ENCODE measurements at regions not wholly inside any gene's neighbourhood (a gene's known extent, or its start where the extent isn't known, plus 50 kb on each side); places are given as distances from the start of the nearest gene placed in this dataset.

DNA sequence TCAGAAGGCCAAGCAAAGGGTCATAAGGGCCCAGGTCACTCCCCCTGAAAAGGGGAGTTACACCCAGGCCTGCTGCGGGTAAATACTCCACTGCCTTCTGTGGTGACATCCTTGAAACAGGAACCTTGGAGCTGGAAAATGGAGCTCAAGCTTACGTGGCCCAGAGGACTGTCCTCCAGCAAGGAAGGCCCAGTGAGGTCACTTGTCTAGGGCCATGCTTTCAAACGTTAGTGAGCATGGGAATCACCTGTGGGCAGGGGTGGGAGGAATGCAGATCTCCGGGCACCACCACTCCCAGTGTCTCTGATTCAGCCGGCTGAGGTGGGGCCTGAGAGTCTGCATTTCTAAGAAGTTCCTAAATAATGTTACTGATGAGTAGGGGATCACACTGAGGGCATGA, 140.5 kb upstream of the CCND2 start:
- no peak overlapping the region for H4K91ac ChIP-seq (ENCODE audit: low read length)
- 83% methylated on average over 5 of the region's 5 CpGs for WGBS
- no peak overlapping the region for H3K9ac ChIP-seq (ENCODE audit: low read length)
- H3K4me2 ChIP-seq (ENCODE audit: low read length, poor library complexity, severe bottlenecking), result no peak overlapping the region
- peaks cover 0 to 26% of the 10 kb centered on the region in 2 experiments for H3K27me3 ChIP-seq (ENCODE audit: control insufficient read depth in 1 of 2, insufficient read depth in 1 of 2, low read length in 2 of 2)
- H3K14ac ChIP-seq (ENCODE audit: low read length in 2 of 2), result no peak overlapping the region
- no peak overlapping the region for H3K18ac ChIP-seq (ENCODE audit: low read depth in 1 of 2, low read length in 2 of 2)
- no peak overlapping the region for H3K23ac ChIP-seq (ENCODE audit: low read length in 2 of 2)
- no peak overlapping the region for H3K27ac ChIP-seq (ENCODE audit: low read length, poor library complexity, severe bottlenecking)
- H4K8ac ChIP-seq (ENCODE audit: low read length), result no peak overlapping the region
- no peak overlapping the region for H2AFZ ChIP-seq (ENCODE audit: low read depth, low read length)
- peaks cover 0 to 4% of the 10 kb centered on the region in 2 experiments for H3K36me3 ChIP-seq (ENCODE audit: control insufficient read depth in 1 of 2, insufficient read depth in 2 of 2, low read depth in 1 of 2, low read length in 2 of 2)
- DNase-seq, result no peak
- H3K4me3 ChIP-seq (ENCODE audit: insufficient read depth in 1 of 2, low read depth in 1 of 2, low read length in 2 of 2), result no peak overlapping the region
- H2BK12ac ChIP-seq (ENCODE audit: low read length in 2 of 2), result no peak overlapping the region
- H3K9me3 ChIP-seq (ENCODE audit: control insufficient read depth, low read length), result peaks cover 2% of the 10 kb centered on the region
- peaks cover 13% of the 10 kb centered on the region for H3K4me1 ChIP-seq (ENCODE audit: control insufficient read depth, insufficient read depth, low read depth, low read length)
- no peaks in the 10 kb centered on the region for H3K79me1 ChIP-seq (replicated peaks; ENCODE audit: low read length, poor library complexity, severe bottlenecking)
- no peak overlapping the region for H2BK15ac ChIP-seq (ENCODE audit: low read depth, poor library complexity, severe bottlenecking)
- H2BK120ac ChIP-seq (ENCODE audit: low read depth, low read length), result no peak overlapping the region
- no peak overlapping the region for H2BK5ac ChIP-seq (ENCODE audit: low read depth, low read length, poor library complexity, severe bottlenecking)
- no peak overlapping the region for H2AK5ac ChIP-seq (ENCODE audit: low read length, severe bottlenecking)
- no peak overlapping the region for H3K4ac ChIP-seq (ENCODE audit: low read depth in 1 of 2, low read length in 2 of 2)

DNA sequence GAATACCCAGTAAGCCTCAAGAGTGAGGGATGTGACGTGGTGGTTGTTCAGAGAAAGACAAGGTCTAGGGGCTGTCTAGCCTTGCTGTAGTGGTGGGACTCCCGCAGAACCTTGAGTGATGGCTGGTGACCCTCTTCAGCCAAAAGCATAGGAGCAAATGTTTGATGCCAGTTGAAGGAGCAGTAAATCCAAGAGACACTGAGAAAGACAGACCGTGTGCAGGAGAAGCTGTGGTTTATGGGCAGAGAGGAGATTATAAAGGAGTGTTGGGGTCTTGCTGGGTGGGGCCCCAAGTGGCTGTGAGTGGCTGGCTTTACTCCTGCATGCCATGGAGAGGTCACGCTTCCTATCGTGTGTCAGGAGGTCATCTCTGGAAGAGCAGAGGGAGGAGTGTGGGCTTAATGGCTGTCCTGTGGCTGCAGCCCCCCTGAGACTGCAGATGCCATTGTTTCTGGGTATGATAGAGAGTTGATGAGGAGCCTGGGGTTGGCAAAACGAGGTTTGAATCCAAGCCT, 152.0 kb upstream of the CCND2 start:
- H3K14ac ChIP-seq (ENCODE audit: low read length in 2 of 2), result no peak overlapping the region
- H3K23ac ChIP-seq (ENCODE audit: low read length in 2 of 2), result no peak overlapping the region
- H3K4ac ChIP-seq (ENCODE audit: low read depth in 1 of 2, low read length in 2 of 2), result no peak overlapping the region
- no peak overlapping the region for H3K4me2 ChIP-seq (ENCODE audit: low read length, poor library complexity, severe bottlenecking)
- no peaks in the 10 kb centered on the region for H3K9me3 ChIP-seq (ENCODE audit: control insufficient read depth, low read length)
- H3K79me1 ChIP-seq (replicated peaks; ENCODE audit: low read length, poor library complexity, severe bottlenecking), result no peaks in the 10 kb centered on the region
- H2BK12ac ChIP-seq (ENCODE audit: low read length in 2 of 2), result no peak overlapping the region
- peaks cover 4 to 47% of the 10 kb centered on the region in 2 experiments for H3K27me3 ChIP-seq (ENCODE audit: control insufficient read depth in 1 of 2, insufficient read depth in 1 of 2, low read length in 2 of 2)
- no peak overlapping the region for H2BK15ac ChIP-seq (ENCODE audit: low read depth, poor library complexity, severe bottlenecking)
- DNase-seq, result no peak
- no peak overlapping the region for H4K8ac ChIP-seq (ENCODE audit: low read length)
- H4K91ac ChIP-seq (ENCODE audit: low read length), result no peak overlapping the region
- peaks cover 20% of the 10 kb centered on the region for H3K4me1 ChIP-seq (ENCODE audit: control insufficient read depth, insufficient read depth, low read depth, low read length)
- H2AK5ac ChIP-seq (ENCODE audit: low read length, severe bottlenecking), result no peak overlapping the region
- WGBS, result 70% methylated on average over 6 of the region's 6 CpGs
- H3K9ac ChIP-seq (ENCODE audit: low read length), result no peak overlapping the region
- H3K27ac ChIP-seq (ENCODE audit: low read length, poor library complexity, severe bottlenecking), result no peak overlapping the region
- H3K4me3 ChIP-seq (ENCODE audit: insufficient read depth in 1 of 2, low read depth in 1 of 2, low read length in 2 of 2), result no peak overlapping the region
- no peaks in the 10 kb centered on the region for H3K36me3 ChIP-seq (ENCODE audit: control insufficient read depth in 1 of 2, insufficient read depth in 2 of 2, low read depth in 1 of 2, low read length in 2 of 2)
- no peak overlapping the region for H2BK5ac ChIP-seq (ENCODE audit: low read depth, low read length, poor library complexity, severe bottlenecking)
- H2BK120ac ChIP-seq (ENCODE audit: low read depth, low read length), result no peak overlapping the region
- H3K18ac ChIP-seq (ENCODE audit: low read depth in 1 of 2, low read length in 2 of 2), result no peak overlapping the region
- no peak overlapping the region for H2AFZ ChIP-seq (ENCODE audit: low read depth, low read length)

DNA sequence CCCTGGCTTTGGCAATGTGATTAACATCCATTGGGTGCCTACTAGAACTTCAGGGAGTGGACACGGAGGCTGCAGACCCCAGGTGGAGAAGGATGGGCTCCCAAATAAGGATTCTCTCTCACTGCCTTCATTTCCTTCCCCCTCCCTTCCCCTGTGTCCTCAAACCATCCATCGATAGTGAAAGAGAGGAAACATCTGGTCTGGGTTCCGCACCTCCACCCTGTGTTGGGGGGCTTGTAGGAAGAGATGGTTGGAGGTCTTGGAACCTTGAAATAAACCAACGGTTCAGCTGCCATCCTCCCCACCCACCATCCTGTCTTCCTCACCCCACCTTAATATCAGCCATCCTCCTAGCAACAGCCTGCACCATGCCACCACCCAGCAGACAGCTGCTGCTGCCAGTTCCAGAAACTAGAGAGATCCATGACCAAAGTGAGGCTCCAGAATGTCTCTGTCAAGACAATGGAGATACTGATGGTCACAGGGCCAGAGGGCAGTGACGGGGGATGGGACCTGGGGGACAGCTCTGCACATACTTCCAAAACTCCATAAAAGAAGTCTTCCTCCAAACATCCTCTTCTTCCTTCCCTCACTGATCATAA, 153.1 kb upstream of the CCND2 start:
- no peak for DNase-seq
- Histone ChIP-seq H2BK5ac (ENCODE audit: low read depth, low read length, poor library complexity, severe bottlenecking) (no peak overlapping the region), H3K4me2 (ENCODE audit: low read length, poor library complexity, severe bottlenecking) (no peak overlapping the region), H2BK15ac (ENCODE audit: low read depth, poor library complexity, severe bottlenecking) (no peak overlapping the region), H2BK12ac (ENCODE audit: low read length in 2 of 2) (no peak overlapping the region), H3K9me3 (ENCODE audit: control insufficient read depth, low read length) (no peaks in the 10 kb centered on the region), H3K36me3 (ENCODE audit: control insufficient read depth in 1 of 2, insufficient read depth in 2 of 2, low read depth in 1 of 2, low read length in 2 of 2) (no peaks in the 10 kb centered on the region), H3K9ac (ENCODE audit: low read length) (no peak overlapping the region), H4K91ac (ENCODE audit: low read length) (no peak overlapping the region), H3K18ac (ENCODE audit: low read depth in 1 of 2, low read length in 2 of 2) (no peak overlapping the region), H3K4me3 (ENCODE audit: insufficient read depth in 1 of 2, low read depth in 1 of 2, low read length in 2 of 2) (no peak overlapping the region), H2AK5ac (ENCODE audit: low read length, severe bottlenecking) (peak overlapping the region; percentile 24), H3K27me3 (ENCODE audit: control insufficient read depth in 1 of 2, insufficient read depth in 1 of 2, low read length in 2 of 2) (peaks cover 4 to 56% of the 10 kb centered on the region in 2 experiments), H3K23ac (ENCODE audit: low read length in 2 of 2) (no peak overlapping the region), H3K4ac (ENCODE audit: low read depth in 1 of 2, low read length in 2 of 2) (no peak overlapping the region), H3K27ac (ENCODE audit: low read length, poor library complexity, severe bottlenecking) (no peak overlapping the region), H2BK120ac (ENCODE audit: low read depth, low read length) (no peak overlapping the region), H3K79me1 (replicated peaks; ENCODE audit: low read length, poor library complexity, severe bottlenecking) (no peaks in the 10 kb centered on the region), H4K8ac (ENCODE audit: low read length) (no peak overlapping the region), H3K4me1 (ENCODE audit: control insufficient read depth, insufficient read depth, low read depth, low read length) (peaks cover 30% of the 10 kb centered on the region), H2AFZ (ENCODE audit: low read depth, low read length) (no peak overlapping the region), H3K14ac (ENCODE audit: low read length in 2 of 2) (no peak overlapping the region)
- WGBS, result 78% methylated on average over 3 of the region's 5 CpGs

- DNase-seq, result no peak
These were observed 154.3 kb upstream of the CCND2 start for GRCh38 chr12:4119157-4119761.

More at GRCh38 chr12:4119157-4119761, 154.3 kb upstream of the CCND2 start:
- WGBS, result 84% methylated on average over 6 of the region's 7 CpGs
- Histone ChIP-seq H3K27me3 (ENCODE audit: control insufficient read depth in 1 of 2, insufficient read depth in 1 of 2, low read length in 2 of 2) (peaks cover 4 to 62% of the 10 kb centered on the region in 2 experiments), H3K27ac (ENCODE audit: low read length, poor library complexity, severe bottlenecking) (no peak overlapping the region), H2AK5ac (ENCODE audit: low read length, severe bottlenecking) (no peak overlapping the region), H2BK120ac (ENCODE audit: low read depth, low read length) (no peak overlapping the region), H3K4me1 (ENCODE audit: control insufficient read depth, insufficient read depth, low read depth, low read length) (peaks cover 31% of the 10 kb centered on the region), H3K14ac (ENCODE audit: low read length in 2 of 2) (no peak overlapping the region), H3K36me3 (ENCODE audit: control insufficient read depth in 1 of 2, insufficient read depth in 2 of 2, low read depth in 1 of 2, low read length in 2 of 2) (no peaks in the 10 kb centered on the region), H2BK5ac (ENCODE audit: low read depth, low read length, poor library complexity, severe bottlenecking) (no peak overlapping the region), H2BK12ac (ENCODE audit: low read length in 2 of 2) (no peak overlapping the region), H3K79me1 (replicated peaks; ENCODE audit: low read length, poor library complexity, severe bottlenecking) (no peaks in the 10 kb centered on the region), H3K18ac (ENCODE audit: low read depth in 1 of 2, low read length in 2 of 2) (no peak overlapping the region), H3K4me3 (ENCODE audit: insufficient read depth in 1 of 2, low read depth in 1 of 2, low read length in 2 of 2) (no peak overlapping the region), H2BK15ac (ENCODE audit: low read depth, poor library complexity, severe bottlenecking) (no peak overlapping the region), H3K23ac (ENCODE audit: low read length in 2 of 2) (no peak overlapping the region), H2AFZ (ENCODE audit: low read depth, low read length) (no peak overlapping the region), H4K91ac (ENCODE audit: low read length) (no peak overlapping the region), H3K9ac (ENCODE audit: low read length) (no peak overlapping the region), H3K4me2 (ENCODE audit: low read length, poor library complexity, severe bottlenecking) (no peak overlapping the region), H3K4ac (ENCODE audit: low read depth in 1 of 2, low read length in 2 of 2) (no peak overlapping the region), H3K9me3 (ENCODE audit: control insufficient read depth, low read length) (no peaks in the 10 kb centered on the region), H4K8ac (ENCODE audit: low read length) (no peak overlapping the region)

Data from mesenchymal stem cell (in vitro differentiated cells and primary cell).